Activated T-helper 9 cell treated with anti-CD3 and anti-CD28 coated beads, Interleukin-2, amount 50 U/mL, for 16 hours (primary cell): ENCODE measurements at regions not wholly inside any gene's neighbourhood (a gene's known extent, or its start where the extent isn't known, plus 50 kb on each side); places are given as distances from the start of the nearest gene placed in this dataset.

Source experiments
- DNase-seq: peaks from one replicate; pipeline ENCODE4 v3.0.0-alpha.2; 2020; ENCODE audit warnings: low read depth

- no peak for DNase-seq
These were observed 287.0 kb upstream of the MARCKS start for GRCh38 chr6:113570161-113570560.

GRCh38 chr6:113570641-113571040, 286.5 kb upstream of the MARCKS start:
- no peak for DNase-seq

- DNase-seq, result no peak
These were observed 283.0 kb upstream of the MARCKS start for GRCh38 chr6:113574147-113574546.

GRCh38 chr6:113576310-113576709, 280.8 kb upstream of the MARCKS start:
- DNase-seq, result no peak

- no peak for DNase-seq
These were observed 278.5 kb upstream of the MARCKS start for GRCh38 chr6:113578691-113579090.

GRCh38 chr6:113584767-113585166, 272.4 kb upstream of the MARCKS start:
- no peak for DNase-seq

- no peak for DNase-seq
These were observed 271.9 kb upstream of the MARCKS start for GRCh38 chr6:113585246-113585645.

GRCh38 chr6:113586413-113587077, 270.6 kb upstream of the MARCKS start:
- DNase-seq, result no peak

- DNase-seq, result no peak
These were observed 270.0 kb upstream of the MARCKS start for GRCh38 chr6:113587078-113587699.

GRCh38 chr6:113588646-113589045, 268.5 kb upstream of the MARCKS start:
- no peak for DNase-seq

GRCh38 chr6:113591896-113592827, 265.0 kb upstream of the MARCKS start:
- DNase-seq, result no peak

- DNase-seq, result no peak
These were observed 262.4 kb upstream of the MARCKS start for GRCh38 chr6:113594726-113595125.

GRCh38 chr6:113595911-113596376, 261.2 kb upstream of the MARCKS start:
- no peak for DNase-seq

- DNase-seq, result no peak
These were observed 260.5 kb upstream of the MARCKS start for GRCh38 chr6:113596387-113597230.

- no peak for DNase-seq
These were observed 259.9 kb upstream of the MARCKS start for GRCh38 chr6:113597231-113597583.

- DNase-seq, result no peak
These were observed 258.4 kb upstream of the MARCKS start for GRCh38 chr6:113598786-113599185.

GRCh38 chr6:113599444-113599843, 257.7 kb upstream of the MARCKS start:
- no peak for DNase-seq

- no peak for DNase-seq
These were observed 256.4 kb upstream of the MARCKS start for GRCh38 chr6:113600551-113601339.

GRCh38 chr6:113607821-113608545, 249.2 kb upstream of the MARCKS start:
- DNase-seq, result no peak

- no peak for DNase-seq
These were observed 246.7 kb upstream of the MARCKS start for GRCh38 chr6:113610377-113610988.
